GM12878 (cell line): ENCODE measurements at regions not wholly inside any gene's neighbourhood (a gene's known extent, or its start where the extent isn't known, plus 50 kb on each side); places are given as distances from the start of the nearest gene placed in this dataset.

Experiments
- ATAC-seq: fragments of 200-7000 bp; cut with Tn5 transposase; 3 replicates; pipeline ENCODE4 v1.9.1; 2020; ENCODE audit warnings: mild to moderate bottlenecking, moderate library complexity
- BruUV-seq: library from RNA; stranded (reverse); fragments of 400-500 nt; replicated peaks from 2 replicates; lab custom pipeline; 2021; lab: Mats Ljungman, UMichigan
- CTCF ChIA-PET: fragments of 300-600 bp; sonication (Branson Sonifier 250); formaldehyde crosslinking; extraction: SDS; loops from one replicate; lab custom pipeline; 2021; ENCODE audit warnings: inconsistent platforms; lab: Yijun Ruan, JAX
- POLR2A ChIA-PET: fragments of 350-600 bp; formaldehyde crosslinking; extraction: SDS; loops from one replicate; lab custom pipeline; 2021; ENCODE audit warnings: inconsistent platforms; lab: Charles Lee
- RAD21 ChIA-PET: fragments of 300-600 bp; sonication (Branson Sonifier 250); formaldehyde crosslinking; loops from one replicate; lab custom pipeline; 2023; ENCODE audit warnings: antibody characterized with exemption; ENCODE audit not compliant: unreplicated experiment; lab: Charles Lee
- SMC1A ChIA-PET: fragments of 300-600 bp; sonication (Branson Sonifier 250); formaldehyde crosslinking; loops from one replicate; lab custom pipeline; 2023; ENCODE audit not compliant: unreplicated experiment, uncharacterized antibody; lab: Charles Lee
- DNase-seq: peaks from one replicate; pipeline ENCODE4 v3.0.0-alpha.2; 2011; ENCODE audit warnings: low read depth, low spot score
- FAIRE-seq: peaks from 3 replicates; lab custom pipeline; 2011; peaks lifted over from hg19 to GRCh38; lab: Jason Lieb, UNC
- H2AFZ ChIP-seq: 2 replicates; pipeline ENCODE4 v1.6.0; 2011; ENCODE audit warnings: low read depth, low read length, control low read depth; ENCODE audit not compliant: control insufficient read depth
- H3K27ac ChIP-seq: 2 replicates; pipeline ENCODE4 v1.5.1; 2011; ENCODE audit warnings: control low read depth; ENCODE audit not compliant: control insufficient read depth, insufficient read depth
- H3K27me3 ChIP-seq, 2 experiments: replicated peaks in 1 of 2; 2 replicates each; pipeline versions ENCODE4 v1.6.0 to v1.6.1; 2011; ENCODE audit warnings: low read length in 1 of 2; ENCODE audit not compliant: control insufficient read depth in 2 of 2, insufficient read depth in 2 of 2
- H3K36me3 ChIP-seq, 2 experiments: 2 replicates each; pipeline ENCODE4 v1.5.1; 2011; ENCODE audit warnings: low read length in 1 of 2; ENCODE audit not compliant: control insufficient read depth in 2 of 2, insufficient read depth in 2 of 2
- H3K4me1 ChIP-seq: 2 replicates; pipeline ENCODE4 v1.6.1; 2011; ENCODE audit warnings: mild to moderate bottlenecking, low read length, moderate library complexity, mixed read lengths; ENCODE audit not compliant: control insufficient read depth, insufficient read depth
- H3K4me2 ChIP-seq: 2 replicates; pipeline ENCODE4 v1.6.0; 2011; ENCODE audit warnings: control low read depth; ENCODE audit not compliant: control insufficient read depth, insufficient read depth
- H3K4me3 ChIP-seq: fragments of 200-600 bp; sonication (generic); 2 replicates; pipeline ENCODE4 v1.5.1; 2016
- H3K79me2 ChIP-seq: 2 replicates; pipeline ENCODE4 v1.6.0; 2011; ENCODE audit warnings: low read length; ENCODE audit not compliant: control insufficient read depth, insufficient read depth
- H3K9ac ChIP-seq: 2 replicates; pipeline ENCODE4 v1.8.0; 2011; ENCODE audit warnings: low read length, control low read depth, mixed read lengths; ENCODE audit not compliant: control insufficient read depth, insufficient read depth
- H3K9me3 ChIP-seq: replicated peaks from 3 replicates; pipeline ENCODE4 v1.5.1; 2011; ENCODE audit warnings: mild to moderate bottlenecking, low read length; ENCODE audit not compliant: control insufficient read depth, insufficient read depth
- H4K20me1 ChIP-seq: 2 replicates; pipeline ENCODE4 v1.6.0; 2011; ENCODE audit not compliant: control insufficient read depth, insufficient read depth
- PAX5 ChIP-seq: IDR thresholded peaks from 2 replicates; pipeline ENCODE4 v1.6.1; 2011; ENCODE audit warnings: low read depth, low read length, borderline replicate concordance
- RAD51 ChIP-seq: fragments of 450-650 bp; IDR thresholded peaks from 2 replicates; pipeline ENCODE4 v1.6.1; 2016; ENCODE audit warnings: moderate library complexity, mild to moderate bottlenecking, inconsistent platforms
- TBL1XR1 ChIP-seq: IDR thresholded peaks from 2 replicates; pipeline ENCODE4 v1.6.1; 2012; ENCODE audit warnings: low read depth, low read length, improper control_type of control experiment
- WGBS: methylation state at CpG from one replicate; pipeline ENCODE4 v1.1.6; 2016; ENCODE audit warnings: low lambda C conversion rate; ENCODE audit not compliant: insufficient replicate concordance, insufficient coverage; ENCODE audit errors: missing lambda C conversion rate; 5-methylcytosine and 5-hydroxymethylcytosine counted together
- in situ Hi-C: fragments of 300-500 bp; cut with MboI; formaldehyde crosslinking; loops from 9 replicates; pipeline ENCODE4 v1.14.3; 2018; ENCODE audit warnings: mixed read lengths
- intact Hi-C: fragments of 100-400 bp; cut with micrococcal nuclease; formaldehyde crosslinking; loops from one replicate; pipeline ENCODE4 v1.14.2; 2022; ENCODE audit not compliant: unreplicated experiment
- TF ChIP-seq, protein P1 (sequence below): fragments of 450-650 bp; conservative IDR thresholded peaks from 2 replicates; pipeline ENCODE4 v1.6.1; 2017; ENCODE audit warnings: mild to moderate bottlenecking, moderate library complexity

- in situ Hi-C loops (no loop called here), intact Hi-C loops (no loop called here)
- Histone ChIP-seq H2AFZ (no peak overlapping the region), H3K4me3 (no peak overlapping the region), H3K36me3 (no peaks in the 10 kb centered on the region), H3K4me2 (no peak overlapping the region), H3K27ac (no peak overlapping the region), H3K4me1 (no peaks in the 10 kb centered on the region), H3K79me2 (no peaks in the 10 kb centered on the region), H4K20me1 (no peaks in the 10 kb centered on the region), H3K9ac (no peak overlapping the region), H3K9me3 (no peaks in the 10 kb centered on the region), H3K27me3 (no peaks in the 10 kb centered on the region)
- TF ChIP-seq PAX5: no peak
- ChIA-PET RAD21 (no interaction called here), SMC1A (no interaction called here), CTCF (no interaction called here), POLR2A (no interaction called here)
- no TSS peak for BruUV-seq
- no peak for FAIRE-seq
- no peak for DNase-seq
- no peak for ATAC-seq
These were observed 414.3 kb downstream of the AASDHPPT start for GRCh38 chr11:106491751-106492150.

DNA sequence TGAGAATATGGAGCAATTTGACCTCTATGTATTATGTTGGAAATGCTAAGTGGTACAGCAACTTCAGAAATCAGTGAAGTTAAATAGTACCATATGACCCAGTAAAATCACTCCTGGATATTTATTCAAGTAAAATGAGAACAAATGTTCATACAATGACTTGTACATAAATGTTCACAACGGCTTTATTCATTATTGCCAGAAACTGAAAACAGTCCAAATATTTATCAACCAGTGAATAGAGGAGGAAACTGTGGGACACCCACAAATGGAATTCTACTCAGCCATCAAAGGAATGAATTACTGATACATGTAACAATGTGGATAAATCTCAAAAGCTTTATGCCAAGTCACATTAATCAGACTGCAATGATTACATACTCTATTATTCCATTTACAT is 416.3 kb downstream of the AASDHPPT start:
- no peak overlapping the region for H3K27ac ChIP-seq
- SMC1A ChIA-PET: no interaction called here
- intact Hi-C loops (no loop called here), in situ Hi-C loops (no loop called here)
- H3K27me3 ChIP-seq: no peaks in the 10 kb centered on the region
- RAD21 ChIA-PET: no interaction called here
- DNase-seq (no peak), ATAC-seq (no peak), FAIRE-seq (no peak)
- no peak overlapping the region for H3K9ac ChIP-seq
- H3K79me2 ChIP-seq: no peaks in the 10 kb centered on the region
- H3K9me3 ChIP-seq: no peaks in the 10 kb centered on the region
- no peaks in the 10 kb centered on the region for H4K20me1 ChIP-seq
- TF ChIP-seq, protein P1, sequence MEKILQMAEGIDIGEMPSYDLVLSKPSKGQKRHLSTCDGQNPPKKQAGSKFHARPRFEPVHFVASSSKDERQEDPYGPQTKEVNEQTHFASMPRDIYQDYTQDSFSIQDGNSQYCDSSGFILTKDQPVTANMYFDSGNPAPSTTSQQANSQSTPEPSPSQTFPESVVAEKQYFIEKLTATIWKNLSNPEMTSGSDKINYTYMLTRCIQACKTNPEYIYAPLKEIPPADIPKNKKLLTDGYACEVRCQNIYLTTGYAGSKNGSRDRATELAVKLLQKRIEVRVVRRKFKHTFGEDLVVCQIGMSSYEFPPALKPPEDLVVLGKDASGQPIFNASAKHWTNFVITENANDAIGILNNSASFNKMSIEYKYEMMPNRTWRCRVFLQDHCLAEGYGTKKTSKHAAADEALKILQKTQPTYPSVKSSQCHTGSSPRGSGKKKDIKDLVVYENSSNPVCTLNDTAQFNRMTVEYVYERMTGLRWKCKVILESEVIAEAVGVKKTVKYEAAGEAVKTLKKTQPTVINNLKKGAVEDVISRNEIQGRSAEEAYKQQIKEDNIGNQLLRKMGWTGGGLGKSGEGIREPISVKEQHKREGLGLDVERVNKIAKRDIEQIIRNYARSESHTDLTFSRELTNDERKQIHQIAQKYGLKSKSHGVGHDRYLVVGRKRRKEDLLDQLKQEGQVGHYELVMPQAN: no peak
- TF ChIP-seq TBL1XR1 (no peak), RAD51 (no peak)
- no peaks in the 10 kb centered on the region for H3K4me1 ChIP-seq
- CTCF ChIA-PET: no interaction called here
- no peak overlapping the region for H3K4me2 ChIP-seq
- no peaks in the 10 kb centered on the region for H3K36me3 ChIP-seq
- H3K4me3 ChIP-seq: no peak overlapping the region
- 0% methylated on average over 1 of the region's 1 CpG for WGBS
- POLR2A ChIA-PET: no interaction called here
- no TSS peak for BruUV-seq
- H2AFZ ChIP-seq: no peak overlapping the region
